GM21360 (cell line): ENCODE measurements at regions not wholly inside any gene's neighbourhood (a gene's known extent, or its start where the extent isn't known, plus 50 kb on each side); places are given as distances from the start of the nearest gene placed in this dataset.

Experiments
- ATAC-seq: cut with Tn5 transposase; IDR thresholded peaks from one replicate; pipeline ENCODE4 v1.9.1; 2021; ENCODE audit warnings: mild to moderate bottlenecking, moderate library complexity; ENCODE audit not compliant: unreplicated experiment

GRCh38 chr2:12381543-12382325 is 335.0 kb upstream of the TRIB2 start:
- ATAC-seq = no peak

- ATAC-seq = no peak
Measured at GRCh38 chr2:12382366-12382765, 334.4 kb upstream of the TRIB2 start.

GRCh38 chr2:12389344-12390045 is 327.2 kb upstream of the TRIB2 start:
- no peak for ATAC-seq

GRCh38 chr2:12391116-12391515 is 325.6 kb upstream of the TRIB2 start:
- ATAC-seq = no peak

GRCh38 chr2:12396699-12397098 is 320.0 kb upstream of the TRIB2 start:
- no peak for ATAC-seq

- ATAC-seq = no peak
Measured at GRCh38 chr2:12397854-12398253, 318.9 kb upstream of the TRIB2 start.

GRCh38 chr2:12399240-12399639 is 317.5 kb upstream of the TRIB2 start:
- ATAC-seq = no peak

GRCh38 chr2:12400543-12400942 is 316.2 kb upstream of the TRIB2 start:
- no peak for ATAC-seq

- no peak for ATAC-seq
Measured at GRCh38 chr2:12402440-12403139, 314.1 kb upstream of the TRIB2 start.

GRCh38 chr2:12404497-12404896 is 312.2 kb upstream of the TRIB2 start:
- no peak for ATAC-seq

- ATAC-seq = no peak
Measured at GRCh38 chr2:12407160-12407559, 309.6 kb upstream of the TRIB2 start.

- peak; percentile 100 for ATAC-seq
Measured at GRCh38 chr2:12412898-12413305, 303.8 kb upstream of the TRIB2 start.

GRCh38 chr2:12415536-12415935 is 301.2 kb upstream of the TRIB2 start:
- ATAC-seq = no peak

- no peak for ATAC-seq
Measured at GRCh38 chr2:12416600-12416999, 300.1 kb upstream of the TRIB2 start.

GRCh38 chr2:12417786-12418185 is 298.9 kb upstream of the TRIB2 start:
- ATAC-seq = no peak

- ATAC-seq = no peak
Measured at GRCh38 chr2:12419803-12420202, 296.9 kb upstream of the TRIB2 start.

GRCh38 chr2:12421046-12421445 is 295.7 kb upstream of the TRIB2 start:
- ATAC-seq = no peak

GRCh38 chr2:12424219-12424618 is 292.5 kb upstream of the TRIB2 start:
- ATAC-seq = no peak

- ATAC-seq = no peak
Measured at GRCh38 chr2:12424809-12425208, 291.9 kb upstream of the TRIB2 start.

GRCh38 chr2:12428324-12428723 is 288.4 kb upstream of the TRIB2 start:
- no peak for ATAC-seq

GRCh38 chr2:12428786-12429185 is 287.9 kb upstream of the TRIB2 start:
- ATAC-seq = no peak
